PC-9 (cell line): ENCODE measurements at regions not wholly inside any gene's neighbourhood (a gene's known extent, or its start where the extent isn't known, plus 50 kb on each side); places are given as distances from the start of the nearest gene placed in this dataset.

Experiments
- CTCF ChIP-seq: fragments of 200-600 bp; sonication (generic); conservative IDR thresholded peaks from 2 replicates; pipeline ENCODE4 v1.6.1; 2017; ENCODE audit warnings: mixed run types, antibody characterized with exemption, mild to moderate bottlenecking, moderate library complexity
- EZH2 ChIP-seq: fragments of 200-600 bp; sonication (generic); IDR thresholded peaks from 2 replicates; pipeline ENCODE4 v1.8.0; 2017; ENCODE audit warnings: antibody characterized with exemption, low read depth

- no peak for TF ChIP-seq CTCF
- no peak for TF ChIP-seq EZH2
Observed at GRCh38 chr1:232470711-232471110, 159.2 kb downstream of the SIPA1L2 start.
